Gastrocnemius medialis (tissue), 4 donors: ENCODE measurements at regions not wholly inside any gene's neighbourhood (a gene's known extent, or its start where the extent isn't known, plus 50 kb on each side); places are given as distances from the start of the nearest gene placed in this dataset.

Source experiments
- ATAC-seq, 2 donors: fragments of 150-250 bp; one replicate each; pipeline ENCODE4 v1.9.1; 2016
- DNase-seq, 2 donors: peaks; one replicate each; pipeline ENCODE4 v3.0.0-alpha.2; 2019
- H3K27ac ChIP-seq, 4 donors: fragments of 200-600 bp; sonication (generic); 1 replicate in 1 of 4; 2 replicates in 3 of 4; pipeline ENCODE4 v1.5.1; 2016 to 2018; ENCODE audit warnings: mild to moderate bottlenecking in 2 of 4, moderate library complexity in 1 of 4
- H3K27me3 ChIP-seq, 3 donors: fragments of 200-600 bp; sonication (generic) in 2 of 3; 1 replicate in 1 of 3; 2 replicates in 2 of 3; pipeline versions ENCODE4 v1.5.1 to v1.6.0; 2016 to 2019; ENCODE audit warnings: mild to moderate bottlenecking in 1 of 3, moderate library complexity in 1 of 3
- H3K36me3 ChIP-seq, 2 donors: fragments of 200-600 bp; sonication (generic) in 1 of 2; one replicate each; pipeline ENCODE4 v1.5.1; 2017 to 2018
- H3K4me1 ChIP-seq, 2 donors: fragments of 200-600 bp; sonication (generic) in 1 of 2; one replicate each; pipeline ENCODE4 v1.5.1; 2016 to 2017; ENCODE audit warnings: mild to moderate bottlenecking in 2 of 2
- H3K4me3 ChIP-seq, 4 donors: fragments of 200-600 bp; sonication (generic) in 3 of 4; 1 replicate in 1 of 4; 2 replicates in 3 of 4; pipeline ENCODE4 v1.5.1; 2016 to 2019; ENCODE audit warnings: mild to moderate bottlenecking in 2 of 4
- H3K9me3 ChIP-seq, 3 donors: fragments of 200-600 bp; sonication (generic) in 2 of 3; 1 replicate in 1 of 3; 2 replicates in 2 of 3; pipeline ENCODE4 v1.5.1; 2016 to 2019
- POLR2A ChIP-seq, 2 donors: fragments of 450-650 bp; IDR thresholded peaks; one replicate each; pipeline ENCODE4 v1.6.1; 2017; ENCODE audit warnings: antibody characterized with exemption in 2 of 2, mild to moderate bottlenecking in 2 of 2, moderate library complexity in 2 of 2
- in situ Hi-C, 4 donors: fragments of 200-750 bp; cut with MboI; loops; one replicate each; pipeline versions ENCODE4 v1.15.0 to v1.8.0; 2017; ENCODE audit warnings: low sequenced_read_pairs in 4 of 4
- intact Hi-C: fragments of 100-400 bp; cut with DNase I; formaldehyde crosslinking; loops from one replicate; pipeline ENCODE4 v1.15.1; 2023; ENCODE audit warnings: low total_unique reads
- TF ChIP-seq, protein P1 (sequence below), 5 experiments: fragments of 450-650 bp in 3 of 5; fragments of 200-600 bp in 2 of 5; sonication (generic) in 2 of 5; IDR thresholded peaks in 4 of 5; conservative IDR thresholded peaks in 1 of 5; 1 replicate in 4 of 5; 2 replicates in 1 of 5; pipeline ENCODE4 v1.5.1; 2016 to 2019; ENCODE audit warnings: antibody characterized with exemption in 5 of 5, mild to moderate bottlenecking in 3 of 5, moderate library complexity in 3 of 5

DNA sequence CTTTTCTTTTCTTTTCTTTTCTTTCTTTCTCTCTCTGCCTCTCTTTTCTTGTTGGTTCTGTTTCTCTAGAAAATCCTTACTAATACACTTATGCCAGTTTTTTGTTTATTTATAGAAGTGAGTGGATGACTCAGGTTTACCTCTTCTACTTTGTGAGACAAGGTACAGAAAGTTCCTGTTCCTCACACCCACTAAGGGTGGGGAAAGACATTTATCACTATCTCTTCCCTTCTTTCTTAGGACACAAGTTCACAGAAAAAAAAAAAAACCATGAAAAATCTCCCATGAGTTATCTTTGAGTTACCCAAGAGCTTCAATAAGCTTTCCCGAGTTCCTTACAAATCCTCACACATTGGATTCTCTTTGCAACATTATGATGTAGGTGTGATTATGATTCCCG, 60.9 kb upstream of the CD180 start:
- peak overlapping the region; percentile 12 to 41 (median 30) for H3K27ac ChIP-seq
- H3K36me3 ChIP-seq = no peaks in the 10 kb centered on the region
- no peaks in the 10 kb centered on the region for H3K27me3 ChIP-seq
- TF ChIP-seq, protein P1, sequence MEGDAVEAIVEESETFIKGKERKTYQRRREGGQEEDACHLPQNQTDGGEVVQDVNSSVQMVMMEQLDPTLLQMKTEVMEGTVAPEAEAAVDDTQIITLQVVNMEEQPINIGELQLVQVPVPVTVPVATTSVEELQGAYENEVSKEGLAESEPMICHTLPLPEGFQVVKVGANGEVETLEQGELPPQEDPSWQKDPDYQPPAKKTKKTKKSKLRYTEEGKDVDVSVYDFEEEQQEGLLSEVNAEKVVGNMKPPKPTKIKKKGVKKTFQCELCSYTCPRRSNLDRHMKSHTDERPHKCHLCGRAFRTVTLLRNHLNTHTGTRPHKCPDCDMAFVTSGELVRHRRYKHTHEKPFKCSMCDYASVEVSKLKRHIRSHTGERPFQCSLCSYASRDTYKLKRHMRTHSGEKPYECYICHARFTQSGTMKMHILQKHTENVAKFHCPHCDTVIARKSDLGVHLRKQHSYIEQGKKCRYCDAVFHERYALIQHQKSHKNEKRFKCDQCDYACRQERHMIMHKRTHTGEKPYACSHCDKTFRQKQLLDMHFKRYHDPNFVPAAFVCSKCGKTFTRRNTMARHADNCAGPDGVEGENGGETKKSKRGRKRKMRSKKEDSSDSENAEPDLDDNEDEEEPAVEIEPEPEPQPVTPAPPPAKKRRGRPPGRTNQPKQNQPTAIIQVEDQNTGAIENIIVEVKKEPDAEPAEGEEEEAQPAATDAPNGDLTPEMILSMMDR (IDR thresholded peaks at IDR 0.05 in 4 of 5, conservative IDR thresholded peaks at IDR 0.05 in 1 of 5) = no peak
- TF ChIP-seq POLR2A (IDR thresholded peaks at IDR 0.05) = no peak
- H3K4me3 ChIP-seq = no peak overlapping the region
- in situ Hi-C loops = loop anchor here in 1 of 4 donors (25.0 kb wide), 1 partner anchor 555 kb away; no protein-coding TSS in a partner anchor
- peaks cover 3 to 4% of the 10 kb centered on the region in 2 donors for H3K4me1 ChIP-seq
- DNase-seq = no peak
- intact Hi-C loops = loop anchor here (5.0 to 10.0 kb wide), 2 partner anchors 545 to 1837 kb away; partner anchors contain the start of gene SLC30A5
- peak; percentile 69 to 84 for ATAC-seq
- no peaks in the 10 kb centered on the region for H3K9me3 ChIP-seq

DNA sequence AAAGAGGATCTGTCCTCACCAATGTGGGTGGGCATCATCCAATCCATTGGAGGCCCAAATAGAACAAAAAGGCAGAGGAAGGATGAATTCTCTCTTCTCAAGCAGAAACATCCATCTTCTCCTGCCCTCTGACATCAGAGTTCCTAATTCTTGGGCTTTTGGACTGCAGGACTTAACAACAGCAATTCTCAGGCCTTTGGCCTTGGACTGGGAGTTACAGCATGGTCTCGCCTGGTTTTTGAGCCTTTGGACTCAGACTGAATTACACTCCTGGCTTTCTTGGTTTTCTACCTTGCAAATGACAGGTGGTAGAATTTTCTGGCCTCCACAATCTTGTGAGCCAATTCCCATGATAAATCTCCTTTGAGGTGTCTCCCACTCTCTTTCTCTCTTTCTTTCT, 60.5 kb upstream of the CD180 start:
- no peak overlapping the region for H3K4me3 ChIP-seq
- no peaks in the 10 kb centered on the region for H3K27me3 ChIP-seq
- no peaks in the 10 kb centered on the region for H3K9me3 ChIP-seq
- in situ Hi-C loops (loop anchor here in 1 of 4 donors (25.0 kb wide), 1 partner anchor 555 kb away; no protein-coding TSS in a partner anchor), intact Hi-C loops (loop anchor here (5.0 to 10.0 kb wide), 2 partner anchors 545 to 1838 kb away; partner anchors contain the start of gene SLC30A5)
- H3K4me1 ChIP-seq = peaks cover 3 to 4% of the 10 kb centered on the region in 2 donors
- DNase-seq = no peak
- TF ChIP-seq, protein P1 (IDR thresholded peaks at IDR 0.05 in 4 of 5, conservative IDR thresholded peaks at IDR 0.05 in 1 of 5) = no peak
- TF ChIP-seq POLR2A (IDR thresholded peaks at IDR 0.05) = no peak
- H3K36me3 ChIP-seq = no peaks in the 10 kb centered on the region
- ATAC-seq = peak in 1 of 2 donors; percentile 34
- H3K27ac ChIP-seq = peak overlapping the region; percentile 12 to 41 (median 30)

DNA sequence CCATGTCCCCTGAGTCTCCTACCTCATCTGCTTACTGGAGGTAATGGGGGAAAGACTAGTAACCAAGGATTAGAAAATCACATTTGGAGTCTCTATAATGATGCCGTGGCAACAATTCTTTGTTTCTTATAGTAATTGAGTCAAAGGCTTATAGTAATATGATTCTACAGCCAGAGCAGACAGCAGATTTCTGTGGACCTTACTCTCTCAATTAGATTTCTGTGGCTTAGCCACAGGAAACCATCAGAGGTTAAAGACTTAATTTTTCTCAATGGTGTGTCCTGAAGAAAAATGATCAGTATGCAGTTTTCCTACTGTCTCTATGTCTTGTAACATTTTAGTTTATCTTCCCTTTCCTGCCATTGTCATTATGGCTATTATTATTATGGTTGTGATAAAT, 59.3 kb upstream of the CD180 start:
- DNase-seq (no peak), ATAC-seq (no peak)
- Histone ChIP-seq H3K4me3 (no peak overlapping the region), H3K27me3 (no peaks in the 10 kb centered on the region), H3K9me3 (no peaks in the 10 kb centered on the region), H3K4me1 (peaks cover 3 to 4% of the 10 kb centered on the region in 2 donors), H3K36me3 (no peaks in the 10 kb centered on the region), H3K27ac (no peak overlapping the region)
- intact Hi-C loops = loop anchor here (5.0 to 10.0 kb wide), 2 partner anchors 546 to 1839 kb away; partner anchors contain the start of gene SLC30A5
- no peak for TF ChIP-seq POLR2A (IDR thresholded peaks at IDR 0.05)
- TF ChIP-seq, protein P1 (IDR thresholded peaks at IDR 0.05 in 4 of 5, conservative IDR thresholded peaks at IDR 0.05 in 1 of 5) = no peak
- in situ Hi-C loops = loop anchor here in 1 of 4 donors (25.0 kb wide), 1 partner anchor 556 kb away; no protein-coding TSS in a partner anchor

DNA sequence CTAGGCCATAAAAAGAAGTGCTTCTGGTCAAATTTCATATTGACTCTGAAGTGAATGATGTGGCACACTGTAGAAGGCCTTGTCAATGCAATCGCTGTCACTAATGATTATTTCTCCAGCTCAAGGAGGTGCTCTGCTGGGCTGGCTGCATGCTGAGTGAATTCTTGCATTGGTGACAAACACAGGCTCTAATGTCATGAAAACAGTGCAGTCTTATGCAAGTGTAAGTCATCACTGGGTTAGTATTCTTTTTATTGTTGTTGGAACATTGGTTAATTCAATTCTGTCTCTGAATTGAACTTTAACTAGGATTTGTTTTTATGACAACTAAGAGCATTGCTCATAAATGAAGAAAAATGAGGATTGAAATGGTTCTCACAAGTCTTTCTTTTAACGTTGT, 57.3 kb upstream of the CD180 start:
- no peak for DNase-seq
- intact Hi-C loops = loop anchor here (10.0 kb wide), 1 partner anchor 1841 kb away; the partner anchor contains the start of gene SLC30A5
- Histone ChIP-seq H3K27ac (no peak overlapping the region), H3K4me1 (peaks cover 5 to 7% of the 10 kb centered on the region in 2 donors), H3K9me3 (no peaks in the 10 kb centered on the region), H3K27me3 (no peaks in the 10 kb centered on the region), H3K4me3 (no peak overlapping the region), H3K36me3 (no peaks in the 10 kb centered on the region)
- no peak for TF ChIP-seq POLR2A (IDR thresholded peaks at IDR 0.05)
- TF ChIP-seq, protein P1 (IDR thresholded peaks at IDR 0.05 in 4 of 5, conservative IDR thresholded peaks at IDR 0.05 in 1 of 5) = no peak
- in situ Hi-C loops = loop anchor here in 1 of 4 donors (25.0 kb wide), 1 partner anchor 558 kb away; no protein-coding TSS in a partner anchor
- ATAC-seq = no peak
